ENCODE measurements at regions not wholly inside any gene's neighbourhood (a gene's known extent, or its start where the extent isn't known, plus 50 kb on each side); places are given as distances from the start of the nearest gene placed in this dataset.

- FAIRE-seq (no peak), ATAC-seq (peak; percentile 74 to 76), DNase-seq (ENCODE audit: low read depth in 1 of 2, low spot score in 1 of 2) (peak in 1 of 2 experiments; percentile 48)
- TF ChIP-seq PBX3 (IDR thresholded peaks at IDR 0.05) (no peak), ZC3H11A (IDR thresholded peaks at IDR 0.05) (no peak), CTCF (IDR thresholded peaks at IDR 0.05) (no peak), EHMT2 (IDR thresholded peaks at IDR 0.05; ENCODE audit: low read depth) (no peak), MYC (IDR thresholded peaks at IDR 0.05; ENCODE audit: borderline replicate concordance, low read length) (no peak), KDM5A (IDR thresholded peaks at IDR 0.05) (no peak), HOXA7 (CRISPR knock-in tag; IDR thresholded peaks at IDR 0.05) (no peak), PHF8 (IDR thresholded peaks at IDR 0.05; ENCODE audit: borderline replicate concordance, low read depth) (no peak), CEBPB (IDR thresholded peaks at IDR 0.05) (no peak), SREBF2 (IDR thresholded peaks at IDR 0.05) (no peak), GATA3 (IDR thresholded peaks at IDR 0.05; ENCODE audit: borderline replicate concordance) (no peak), RAD21 (conservative IDR thresholded peaks at IDR 0.05 in 1 of 2, IDR thresholded peaks at IDR 0.05 in 1 of 2) (no peak), ATOH8 (CRISPR knock-in tag; IDR thresholded peaks at IDR 0.05; ENCODE audit: low read depth) (no peak), RNF2 (IDR thresholded peaks at IDR 0.05; ENCODE audit: borderline replicate concordance, low read depth) (no peak), MAX (IDR thresholded peaks at IDR 0.05) (no peak)
- H3K4me2 ChIP-seq: peak overlapping the region; percentile 64
- WGBS (ENCODE audit: missing lambda C conversion rate): 0% methylated on average over 2 of the region's 2 CpGs
- H3K27ac ChIP-seq: peak overlapping the region; percentile 66 to 70; a peak in 5 of 6 replicates
- no peaks in the 10 kb centered on the region for H3K9me3 ChIP-seq
- POLR2A ChIA-PET: no interaction called here
- peaks cover 17% of the 10 kb centered on the region for H3K4me1 ChIP-seq
- H3K4me3 ChIP-seq: no peak overlapping the region
- CTCF ChIA-PET: no interaction called here
These were observed 54.6 kb upstream of the HHIP start for GRCh38 chr4:144591401-144591800.

GRCh38 chr4:144592264-144592663, 53.7 kb upstream of the HHIP start:
- DNase-seq (ENCODE audit: low read depth in 1 of 2, low spot score in 1 of 2) (no peak), ATAC-seq (no peak), FAIRE-seq (no peak)
- Histone ChIP-seq H3K27ac (peak overlapping the region; percentile 26 to 66; a peak in 2 of 6 replicates), H3K4me3 (no peak overlapping the region), H3K4me2 (no peak overlapping the region; the same call in 2 of the 3 replicates), H3K9me3 (no peaks in the 10 kb centered on the region), H3K4me1 (peaks cover 17% of the 10 kb centered on the region)
- CTCF ChIA-PET: no interaction called here
- 68% methylated on average over 2 of the region's 2 CpGs for WGBS (ENCODE audit: missing lambda C conversion rate)
- POLR2A ChIA-PET: no interaction called here
- TF ChIP-seq RFX5 (IDR thresholded peaks at IDR 0.05) (no peak), MAX (IDR thresholded peaks at IDR 0.05) (no peak), CHD2 (IDR thresholded peaks at IDR 0.05; ENCODE audit: low read length, partially characterized antibody) (no peak), CTCF (IDR thresholded peaks at IDR 0.05) (no peak), RAD21 (conservative IDR thresholded peaks at IDR 0.05 in 1 of 2, IDR thresholded peaks at IDR 0.05 in 1 of 2) (no peak), USF2 (IDR thresholded peaks at IDR 0.05) (no peak), PHF8 (IDR thresholded peaks at IDR 0.05; ENCODE audit: borderline replicate concordance, low read depth) (no peak), BCL3 (IDR thresholded peaks at IDR 0.05) (no peak), REST (IDR thresholded peaks at IDR 0.05) (no peak), NPAS2 (CRISPR knock-in tag; IDR thresholded peaks at IDR 0.05; ENCODE audit: borderline replicate concordance) (no peak), MAFK (IDR thresholded peaks at IDR 0.05; ENCODE audit: partially characterized antibody) (no peak), EHF (CRISPR knock-in tag; IDR thresholded peaks at IDR 0.05) (no peak)

Data from A549 (cell line).